ENCODE measurements at regions not wholly inside any gene's neighbourhood (a gene's known extent, or its start where the extent isn't known, plus 50 kb on each side); places are given as distances from the start of the nearest gene placed in this dataset.
"Not testable (repeated sequence)": the region's sequence is repeated elsewhere in the genome, so short reads cannot be mapped to it uniquely, and the experiment has no call there.

- no peak for TF ChIP-seq ZNF407 (CRISPR knock-in tag; IDR thresholded peaks at IDR 0.05; ENCODE audit: not compliant biosample characterization)
These were observed 969.1 kb upstream of the DEFB115 start (continued) for GRCh38 chr20:30288346-30288745.

- DNase-seq (ENCODE audit: low spot score); H3K4me1 ChIP-seq (ENCODE audit: insufficient read depth, low read length); FAIRE-seq; H3K27me3 ChIP-seq (ENCODE audit: control insufficient read depth in 1 of 2, insufficient read depth in 2 of 2, low read length in 2 of 2); H3K27ac ChIP-seq (ENCODE audit: extremely low read length, insufficient read depth, low read length); H3K36me3 ChIP-seq (replicated peaks in 1 of 2; ENCODE audit: control insufficient read depth in 1 of 2, insufficient read depth in 2 of 2, low read length in 2 of 2); H3K4me2 ChIP-seq (ENCODE audit: low read depth, low read length); CTCF ChIA-PET (ENCODE audit: low intra/inter-chr PET ratio, low total read pairs); BruUV-seq (replicated peaks); ATAC-seq; H3K9me3 ChIP-seq (ENCODE audit: low read length); POLR2A ChIA-PET; H4K20me1 ChIP-seq (ENCODE audit: insufficient read depth, low read length); H3K9ac ChIP-seq (ENCODE audit: insufficient read depth, low read depth, low read length); H3K79me2 ChIP-seq (ENCODE audit: insufficient read depth, low read length); H2AFZ ChIP-seq (ENCODE audit: low read length); H3K4me3 ChIP-seq (replicated peaks in 1 of 3; ENCODE audit: insufficient read depth in 1 of 3, low read depth in 2 of 3, low read length in 3 of 3): not testable (repeated sequence)
- intact Hi-C loops (cut with micrococcal nuclease; ENCODE audit: unreplicated experiment), result loop anchor here (5.0 to 10.0 kb wide), 2 partner anchors 213 to 694 kb away; no protein-coding TSS in a partner anchor
- in situ Hi-C loops (cut with HindIII; ENCODE audit: extremely low pct_ligation_motif_present, low pct_unique_long_range_greater_than_20kb), result loop anchor here (25.0 kb wide), 1 partner anchor 652 kb away; no protein-coding TSS in a partner anchor
- 34% methylated on average over 11 of the region's 11 CpGs for WGBS (ENCODE audit: low lambda C conversion rate)
These were observed 968.4 kb upstream of the DEFB115 start for GRCh38 chr20:30289049-30289448.

GRCh38 chr20:30289711-30290141 lies 967.7 kb upstream of the DEFB115 start:
- ATAC-seq; H3K27ac ChIP-seq (ENCODE audit: extremely low read length, insufficient read depth, low read length); H3K79me2 ChIP-seq (ENCODE audit: insufficient read depth, low read length); H3K9ac ChIP-seq (ENCODE audit: insufficient read depth, low read depth, low read length); BruUV-seq (replicated peaks); H3K36me3 ChIP-seq (replicated peaks in 1 of 2; ENCODE audit: control insufficient read depth in 1 of 2, insufficient read depth in 2 of 2, low read length in 2 of 2); H3K4me2 ChIP-seq (ENCODE audit: low read depth, low read length); H3K4me3 ChIP-seq (replicated peaks in 1 of 3; ENCODE audit: insufficient read depth in 1 of 3, low read depth in 2 of 3, low read length in 3 of 3); DNase-seq (ENCODE audit: low spot score); H3K4me1 ChIP-seq (ENCODE audit: insufficient read depth, low read length); H2AFZ ChIP-seq (ENCODE audit: low read length); H3K9me3 ChIP-seq (ENCODE audit: low read length); CTCF ChIA-PET (ENCODE audit: low intra/inter-chr PET ratio, low total read pairs); FAIRE-seq; H3K27me3 ChIP-seq (ENCODE audit: control insufficient read depth in 1 of 2, insufficient read depth in 2 of 2, low read length in 2 of 2); H4K20me1 ChIP-seq (ENCODE audit: insufficient read depth, low read length): not testable (repeated sequence)
- 73% methylated on average over 27 of the region's 27 CpGs for WGBS (ENCODE audit: low lambda C conversion rate)
- POLR2A ChIA-PET, result interaction anchor here (0.9 kb wide), 1 partner anchor 88 kb away, joined by 3 read pairs; no protein-coding TSS in a partner anchor
- in situ Hi-C loops (cut with HindIII; ENCODE audit: extremely low pct_ligation_motif_present, low pct_unique_long_range_greater_than_20kb) (loop anchor here (25.0 kb wide), 1 partner anchor 652 kb away; no protein-coding TSS in a partner anchor), intact Hi-C loops (cut with micrococcal nuclease; ENCODE audit: unreplicated experiment) (loop anchor here (5.0 to 10.0 kb wide), 2 partner anchors 213 to 695 kb away; no protein-coding TSS in a partner anchor)
